ENCODE measurements at regions not wholly inside any gene's neighbourhood (a gene's known extent, or its start where the extent isn't known, plus 50 kb on each side); places are given as distances from the start of the nearest gene placed in this dataset.

DNA sequence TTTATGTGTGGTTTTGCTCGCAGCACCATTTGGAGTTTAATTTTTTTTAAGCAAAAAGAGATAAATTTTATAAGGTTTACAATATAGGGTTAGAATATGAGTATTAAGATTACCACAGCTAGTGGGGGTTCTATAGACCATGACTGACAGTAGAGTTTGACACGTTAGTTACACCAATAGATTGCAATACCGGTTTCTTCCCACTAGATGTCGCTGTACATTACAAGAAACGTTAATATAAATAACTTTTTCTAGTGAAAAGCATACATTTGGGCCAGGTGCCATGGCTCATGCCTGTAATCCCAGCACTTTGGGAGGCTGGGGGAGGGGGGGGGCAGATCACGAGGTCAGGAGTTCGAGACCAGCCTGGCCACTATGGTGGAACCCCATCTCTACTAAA, 433.6 kb downstream of the MAGEB5 start:
- no peak overlapping the region for H3K4me3 ChIP-seq (ENCODE audit: low read depth, low read length)
- TF ChIP-seq, protein P1, sequence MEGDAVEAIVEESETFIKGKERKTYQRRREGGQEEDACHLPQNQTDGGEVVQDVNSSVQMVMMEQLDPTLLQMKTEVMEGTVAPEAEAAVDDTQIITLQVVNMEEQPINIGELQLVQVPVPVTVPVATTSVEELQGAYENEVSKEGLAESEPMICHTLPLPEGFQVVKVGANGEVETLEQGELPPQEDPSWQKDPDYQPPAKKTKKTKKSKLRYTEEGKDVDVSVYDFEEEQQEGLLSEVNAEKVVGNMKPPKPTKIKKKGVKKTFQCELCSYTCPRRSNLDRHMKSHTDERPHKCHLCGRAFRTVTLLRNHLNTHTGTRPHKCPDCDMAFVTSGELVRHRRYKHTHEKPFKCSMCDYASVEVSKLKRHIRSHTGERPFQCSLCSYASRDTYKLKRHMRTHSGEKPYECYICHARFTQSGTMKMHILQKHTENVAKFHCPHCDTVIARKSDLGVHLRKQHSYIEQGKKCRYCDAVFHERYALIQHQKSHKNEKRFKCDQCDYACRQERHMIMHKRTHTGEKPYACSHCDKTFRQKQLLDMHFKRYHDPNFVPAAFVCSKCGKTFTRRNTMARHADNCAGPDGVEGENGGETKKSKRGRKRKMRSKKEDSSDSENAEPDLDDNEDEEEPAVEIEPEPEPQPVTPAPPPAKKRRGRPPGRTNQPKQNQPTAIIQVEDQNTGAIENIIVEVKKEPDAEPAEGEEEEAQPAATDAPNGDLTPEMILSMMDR (IDR thresholded peaks at IDR 0.05; ENCODE audit: low read depth, low read length): peak; percentile 47
- in situ Hi-C loops (cut with HindIII; ENCODE audit: low sequenced_read_pairs): no loop called here
- DNase-seq (ENCODE audit: low read depth, low spot score): peak; percentile 7

DNA sequence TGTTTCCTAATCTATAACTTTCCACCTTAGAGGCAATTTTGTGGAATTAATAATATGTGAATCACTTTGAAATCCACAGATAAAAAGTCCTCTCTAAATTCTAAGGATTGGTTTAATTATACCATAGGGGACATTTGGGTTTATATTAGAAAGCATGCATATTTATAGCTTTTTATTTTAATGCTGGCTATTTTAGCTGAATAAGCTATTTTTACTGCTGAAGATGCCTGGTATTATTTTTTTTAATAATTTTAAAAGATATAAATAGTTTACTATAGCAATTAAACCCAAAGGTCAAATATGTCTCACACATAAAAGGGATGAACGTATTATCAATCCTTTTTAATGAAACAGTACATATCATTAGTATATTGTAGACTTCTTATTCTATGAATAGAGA, 415.4 kb downstream of the MAGEB5 start:
- TF ChIP-seq, protein P1 (IDR thresholded peaks at IDR 0.05; ENCODE audit: low read depth, low read length): no peak
- no peak for DNase-seq (ENCODE audit: low read depth, low spot score)
- H3K4me3 ChIP-seq (ENCODE audit: low read depth, low read length): no peak overlapping the region
- in situ Hi-C loops (cut with HindIII; ENCODE audit: low sequenced_read_pairs): no loop called here

DNA sequence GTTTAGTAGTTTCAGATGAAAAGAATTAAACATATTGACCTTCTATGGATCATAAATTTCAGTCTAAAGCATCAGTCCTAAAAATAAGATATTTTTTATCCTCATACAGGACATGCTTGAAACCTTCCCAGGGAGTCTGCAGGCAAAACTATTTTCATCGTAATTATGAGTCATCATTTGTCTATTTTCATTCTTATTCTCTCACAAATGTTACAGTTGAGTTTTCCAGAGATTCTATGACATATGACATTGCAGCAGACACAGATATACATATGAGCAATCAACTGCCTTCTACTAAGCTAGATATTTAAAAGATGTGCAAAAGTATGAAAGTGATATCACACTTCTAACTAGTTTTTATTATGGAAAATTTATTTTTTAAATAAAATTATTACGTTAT, 398.0 kb downstream of the MAGEB5 start:
- DNase-seq (ENCODE audit: low read depth, low spot score): peak; percentile 22
- in situ Hi-C loops (cut with HindIII; ENCODE audit: low sequenced_read_pairs): no loop called here
- no peak overlapping the region for H3K4me3 ChIP-seq (ENCODE audit: low read depth, low read length)
- TF ChIP-seq, protein P1 (IDR thresholded peaks at IDR 0.05; ENCODE audit: low read depth, low read length): no peak

DNA sequence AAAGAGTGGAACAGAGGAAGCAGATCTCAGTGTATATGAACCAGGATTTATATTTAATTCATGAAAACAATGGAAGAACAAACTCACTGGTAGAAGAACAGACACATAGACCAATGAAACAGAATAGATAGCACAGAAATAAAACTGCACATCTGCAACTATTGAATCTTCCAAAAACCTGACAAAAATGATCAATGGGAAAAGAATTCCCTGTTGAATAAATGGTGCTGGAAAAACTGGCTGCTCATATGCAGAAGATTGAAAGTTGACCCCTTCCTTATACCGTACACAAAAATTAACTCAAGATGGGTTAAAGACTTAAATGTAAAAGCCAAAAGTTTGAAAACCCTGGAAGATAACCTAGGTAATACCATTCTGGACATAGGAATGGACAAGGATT, 391.0 kb downstream of the MAGEB5 start:
- in situ Hi-C loops (cut with HindIII; ENCODE audit: low sequenced_read_pairs): no loop called here
- no peak for DNase-seq (ENCODE audit: low read depth, low spot score)
- H3K4me3 ChIP-seq (ENCODE audit: low read depth, low read length): no peak overlapping the region
- TF ChIP-seq, protein P1 (IDR thresholded peaks at IDR 0.05; ENCODE audit: low read depth, low read length): no peak

DNA sequence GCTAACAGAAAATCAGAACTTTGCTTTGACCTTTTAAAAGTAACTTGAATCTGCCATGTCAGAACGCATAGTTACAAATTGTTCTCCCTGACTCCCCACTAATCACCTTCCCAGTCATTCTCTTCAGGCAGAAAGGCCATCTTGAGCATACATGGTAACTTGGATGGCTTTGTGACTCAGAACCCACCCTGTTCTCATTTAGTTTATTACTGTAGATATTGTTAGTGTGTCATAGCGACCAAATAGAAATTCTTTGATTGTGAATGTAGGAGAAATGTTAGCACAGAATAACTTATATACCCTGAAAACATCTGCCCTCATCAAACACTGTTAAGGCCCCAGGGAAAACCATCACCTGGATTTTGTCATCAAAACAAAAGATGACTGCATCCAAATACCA, 382.0 kb downstream of the MAGEB5 start:
- DNase-seq (ENCODE audit: low read depth, low spot score): peak; percentile 6
- TF ChIP-seq, protein P1 (IDR thresholded peaks at IDR 0.05; ENCODE audit: low read depth, low read length): no peak
- in situ Hi-C loops (cut with HindIII; ENCODE audit: low sequenced_read_pairs): no loop called here
- H3K4me3 ChIP-seq (ENCODE audit: low read depth, low read length): no peak overlapping the region

DNA sequence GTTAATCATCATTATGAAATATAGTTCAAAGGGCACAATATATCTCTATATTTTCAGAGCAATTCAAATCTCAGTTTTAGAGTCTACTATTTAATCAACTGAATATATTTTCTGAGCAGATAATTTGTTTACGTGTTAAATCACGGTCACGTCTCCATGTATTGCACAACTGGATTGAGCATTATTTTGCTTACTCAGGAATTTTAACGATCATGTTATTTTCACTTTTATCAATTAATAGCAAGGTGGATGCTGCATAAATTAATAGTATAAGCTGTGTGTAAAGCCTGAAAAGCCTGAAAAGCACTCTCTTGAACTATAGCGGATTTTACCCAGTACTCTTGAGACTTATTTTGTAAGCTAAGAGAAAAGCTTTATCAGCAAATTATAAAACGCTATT, 374.9 kb downstream of the MAGEB5 start:
- H3K4me3 ChIP-seq (ENCODE audit: low read depth, low read length): no peak overlapping the region
- no peak for DNase-seq (ENCODE audit: low read depth, low spot score)
- in situ Hi-C loops (cut with HindIII; ENCODE audit: low sequenced_read_pairs): no loop called here
- TF ChIP-seq, protein P1 (IDR thresholded peaks at IDR 0.05; ENCODE audit: low read depth, low read length): no peak

DNA sequence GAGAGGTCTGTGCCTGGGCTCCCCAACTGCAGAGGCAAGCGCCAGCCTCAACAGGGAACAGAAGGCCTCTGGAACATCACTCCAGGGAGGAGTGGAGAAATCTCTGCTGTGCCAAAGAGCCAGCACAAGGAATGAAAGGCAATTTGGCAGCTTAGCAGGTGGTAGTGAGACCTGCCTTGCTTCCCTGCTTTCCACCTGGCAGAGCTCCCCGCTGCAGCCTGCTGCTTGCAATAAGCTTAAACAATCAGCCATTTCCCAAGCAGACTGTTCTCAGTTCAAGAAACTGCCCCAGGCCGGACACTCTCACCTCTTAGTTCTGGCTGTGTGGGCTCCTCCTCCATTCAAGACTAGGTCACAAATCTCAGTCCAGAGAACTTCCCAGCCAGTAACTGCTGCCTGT, 370.6 kb downstream of the MAGEB5 start:
- H3K4me3 ChIP-seq (ENCODE audit: low read depth, low read length): no peak overlapping the region
- no peak for DNase-seq (ENCODE audit: low read depth, low spot score)
- in situ Hi-C loops (cut with HindIII; ENCODE audit: low sequenced_read_pairs): no loop called here
- TF ChIP-seq, protein P1 (IDR thresholded peaks at IDR 0.05; ENCODE audit: low read depth, low read length): no peak

All from astrocyte of the spinal cord (primary cell).